ENCODE measurements at regions not wholly inside any gene's neighbourhood (a gene's known extent, or its start where the extent isn't known, plus 50 kb on each side); places are given as distances from the start of the nearest gene placed in this dataset.

DNA sequence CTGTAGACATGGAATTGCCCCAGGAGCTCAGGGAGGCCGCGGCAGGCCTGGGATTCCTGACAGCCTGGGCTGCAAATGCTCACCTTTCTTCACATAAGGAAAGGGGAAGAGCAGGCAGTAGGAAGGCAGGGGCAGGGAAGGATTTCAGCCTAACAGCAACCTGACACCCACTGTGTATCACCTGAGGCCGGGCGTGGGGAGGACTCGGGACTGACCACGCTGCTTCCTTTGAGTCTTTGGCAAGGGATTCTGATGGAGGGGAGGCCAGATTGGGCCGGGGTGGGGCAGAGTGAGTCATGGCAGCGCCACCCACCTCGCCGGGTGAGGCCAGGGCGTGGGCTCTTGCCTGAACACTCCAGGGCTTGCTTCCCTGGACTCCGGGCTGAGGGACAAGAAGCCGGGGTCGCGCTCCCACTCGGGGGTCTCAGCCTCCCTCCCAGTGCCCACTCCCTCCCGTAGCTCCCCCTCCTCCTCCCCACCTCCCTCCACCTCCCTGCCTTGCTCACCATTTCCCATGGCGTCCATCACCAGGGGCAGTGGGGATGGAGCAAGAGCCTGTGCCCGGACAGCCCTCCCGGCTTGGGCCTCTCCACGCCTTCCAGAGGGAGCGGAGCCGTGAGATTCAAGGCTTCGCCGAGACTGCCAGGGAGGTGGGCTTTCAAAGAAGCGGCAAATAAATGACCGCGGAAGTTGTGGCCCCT, 247.9 kb upstream of the RTL1 start:
- DNase-seq, result no peak

DNA sequence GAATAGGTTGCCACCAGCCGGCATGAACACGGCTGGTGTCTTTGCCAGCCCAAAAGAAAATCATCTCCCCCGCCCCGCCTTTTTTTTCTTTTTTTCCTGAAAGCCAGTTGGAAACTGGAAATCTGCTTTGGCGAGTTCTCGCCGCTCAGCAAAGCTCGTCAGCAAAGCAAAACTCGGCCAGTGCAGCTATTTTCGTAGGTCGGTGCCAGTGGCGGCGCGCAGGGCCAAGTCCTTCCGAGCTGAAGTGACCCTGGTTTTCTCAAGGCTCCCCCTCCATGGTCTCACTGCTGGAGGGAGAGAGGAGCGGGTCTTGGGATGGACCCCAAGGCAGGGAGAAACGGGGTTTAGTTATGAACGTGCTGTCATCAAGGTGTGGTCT, 248.4 kb upstream of the RTL1 start:
- no peak for DNase-seq

DNA sequence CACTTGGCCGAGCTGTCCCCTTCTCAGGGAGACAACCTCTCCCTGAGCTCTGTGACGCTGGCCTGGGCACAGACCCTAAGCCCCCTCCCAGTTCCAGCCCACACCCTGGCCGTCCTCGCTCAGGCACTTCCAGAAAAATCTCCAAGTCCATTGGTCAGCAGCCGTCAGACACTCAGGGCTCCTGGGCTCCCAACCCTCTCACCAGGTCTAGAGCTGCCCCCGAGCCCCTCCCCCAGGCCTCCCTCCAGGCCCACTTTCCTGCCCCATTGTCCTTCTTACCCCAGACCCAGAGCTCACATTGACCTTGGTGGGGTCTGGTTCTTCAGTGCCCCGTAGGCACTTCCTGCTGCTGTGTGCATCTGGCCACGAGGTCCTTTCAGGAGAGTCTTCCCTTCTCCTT, 249.3 kb upstream of the RTL1 start:
- DNase-seq, result no peak

- DNase-seq, result no peak
These were observed 250.2 kb upstream of the RTL1 start for GRCh38 chr14:101153691-101154090.

- no peak for DNase-seq
These were observed 252.1 kb upstream of the RTL1 start for GRCh38 chr14:101155575-101155974.

- no peak for DNase-seq
These were observed 263.9 kb upstream of the RTL1 start for GRCh38 chr14:101167428-101167827.

DNA sequence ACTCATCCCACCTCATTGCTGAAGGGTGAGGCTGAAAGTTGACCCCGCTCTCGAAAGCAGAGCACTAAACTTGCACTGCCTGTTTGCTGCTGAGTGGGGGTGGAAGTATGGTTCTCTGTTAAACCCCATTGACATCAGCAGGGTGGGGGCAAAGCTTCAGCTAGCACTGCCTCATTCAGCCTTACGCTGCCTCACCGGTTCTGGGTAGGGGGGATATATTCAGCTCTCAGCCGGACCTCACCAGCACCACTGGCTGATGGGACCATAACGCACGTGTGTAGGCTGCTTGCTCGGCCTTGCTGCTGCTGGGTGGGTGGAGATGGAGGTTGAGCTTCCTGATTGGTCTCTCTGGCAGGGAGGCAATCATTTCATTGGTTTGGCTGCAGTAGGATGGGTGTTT, 265.7 kb upstream of the RTL1 start:
- no peak for DNase-seq

- DNase-seq, result no peak
These were observed 268.1 kb upstream of the RTL1 start for GRCh38 chr14:101171650-101172049.

- no peak for DNase-seq
These were observed 270.4 kb upstream of the RTL1 start for GRCh38 chr14:101173698-101174521.

- no peak for DNase-seq
These were observed 271.0 kb upstream of the RTL1 start for GRCh38 chr14:101174522-101174838.

DNA sequence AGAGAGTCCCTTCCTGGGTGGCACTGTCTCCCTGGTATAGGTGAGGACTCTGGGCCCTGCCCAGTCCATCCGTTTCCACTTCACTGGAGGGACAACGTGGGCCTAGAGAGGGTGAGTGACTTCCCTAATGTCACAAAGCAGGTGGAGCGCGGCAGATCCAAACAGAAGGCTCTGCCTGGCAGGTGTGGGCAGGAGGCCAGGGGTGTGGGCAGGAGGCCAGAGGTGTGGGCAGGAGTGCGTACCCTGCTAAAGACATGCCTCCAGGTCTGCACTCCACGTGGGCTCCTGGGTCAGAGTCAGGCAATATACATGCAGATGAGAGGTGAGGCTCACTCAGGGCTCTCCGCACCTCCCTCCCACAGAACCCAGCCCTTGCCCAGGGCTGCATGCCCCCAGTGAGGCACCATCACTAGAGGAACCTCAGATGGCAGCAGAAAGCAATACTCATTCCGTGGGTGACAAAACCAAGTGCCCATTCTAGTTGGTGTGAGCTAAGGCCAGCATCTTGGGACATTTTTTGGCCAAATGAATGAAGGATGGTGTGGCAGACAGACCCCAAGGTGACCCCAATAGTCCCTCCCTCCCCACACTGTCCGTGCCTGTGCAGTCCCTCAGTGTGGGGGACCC, 271.6 kb upstream of the RTL1 start:
- DNase-seq, result no peak

- DNase-seq, result no peak
These were observed 272.4 kb upstream of the RTL1 start for GRCh38 chr14:101175731-101176534.

DNA sequence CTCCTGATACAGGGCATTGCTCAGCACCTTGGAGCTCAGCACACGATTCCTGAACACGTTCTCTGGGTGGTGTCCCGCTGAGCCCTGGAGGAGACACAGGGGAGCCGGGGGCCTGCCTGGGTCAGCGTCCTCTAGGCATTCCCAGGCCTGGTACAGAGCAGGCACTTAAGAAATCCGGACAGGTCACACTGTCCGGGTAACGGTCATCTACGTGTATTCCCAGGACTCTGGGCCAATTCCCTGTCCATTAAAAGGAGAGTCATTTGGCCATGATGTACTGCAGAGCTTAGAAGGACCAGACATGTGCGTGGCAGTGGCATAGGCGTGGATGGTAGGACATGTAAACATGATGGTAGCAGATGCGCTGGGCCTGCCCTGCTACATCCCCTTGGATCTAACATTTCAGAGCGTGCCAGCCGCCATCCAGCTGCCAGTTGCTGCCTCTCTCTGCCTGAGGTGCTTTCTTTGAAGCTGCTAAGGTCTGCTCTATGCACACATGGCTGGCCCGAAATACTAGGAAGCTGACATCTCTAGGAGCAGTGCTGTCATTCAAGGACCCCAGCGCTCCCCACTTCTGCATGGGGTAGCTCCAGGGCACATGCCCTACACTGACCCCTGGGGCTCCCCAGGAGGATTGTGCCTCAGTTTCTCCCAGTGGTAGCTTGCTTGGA, 273.1 kb upstream of the RTL1 start:
- no peak for DNase-seq

DNA sequence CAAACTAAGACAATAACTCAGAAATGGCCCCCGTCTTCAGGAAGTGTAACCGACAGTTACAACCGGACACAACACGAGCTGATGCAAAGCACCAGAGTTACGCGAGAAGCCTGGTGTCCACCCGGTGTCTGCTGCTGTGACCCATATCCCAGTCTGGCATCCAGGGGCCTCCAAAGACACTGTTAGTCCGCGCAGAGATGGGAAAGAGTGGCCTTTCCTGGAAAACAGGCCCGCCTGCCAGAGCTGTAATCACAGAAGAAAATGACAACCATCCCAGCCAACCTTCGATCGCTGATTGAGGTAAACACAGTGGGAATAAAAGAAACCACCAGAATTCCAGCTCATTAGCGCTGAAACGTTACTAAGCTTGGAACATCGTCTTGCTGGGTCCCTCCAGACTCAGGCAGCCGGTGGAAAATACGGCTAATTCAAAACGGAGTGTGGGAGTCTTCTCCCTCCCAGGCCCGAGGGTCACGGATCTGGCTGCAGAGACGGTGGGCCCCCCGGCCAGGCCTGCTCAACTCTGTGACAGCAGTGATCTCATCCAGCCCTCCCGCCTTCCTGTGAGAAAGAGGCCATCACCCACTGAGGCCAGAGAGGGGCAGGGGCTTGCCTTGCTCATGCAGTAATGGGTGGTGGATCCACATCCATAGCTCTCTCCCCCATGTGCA, 273.9 kb upstream of the RTL1 start:
- no peak for DNase-seq

DNA sequence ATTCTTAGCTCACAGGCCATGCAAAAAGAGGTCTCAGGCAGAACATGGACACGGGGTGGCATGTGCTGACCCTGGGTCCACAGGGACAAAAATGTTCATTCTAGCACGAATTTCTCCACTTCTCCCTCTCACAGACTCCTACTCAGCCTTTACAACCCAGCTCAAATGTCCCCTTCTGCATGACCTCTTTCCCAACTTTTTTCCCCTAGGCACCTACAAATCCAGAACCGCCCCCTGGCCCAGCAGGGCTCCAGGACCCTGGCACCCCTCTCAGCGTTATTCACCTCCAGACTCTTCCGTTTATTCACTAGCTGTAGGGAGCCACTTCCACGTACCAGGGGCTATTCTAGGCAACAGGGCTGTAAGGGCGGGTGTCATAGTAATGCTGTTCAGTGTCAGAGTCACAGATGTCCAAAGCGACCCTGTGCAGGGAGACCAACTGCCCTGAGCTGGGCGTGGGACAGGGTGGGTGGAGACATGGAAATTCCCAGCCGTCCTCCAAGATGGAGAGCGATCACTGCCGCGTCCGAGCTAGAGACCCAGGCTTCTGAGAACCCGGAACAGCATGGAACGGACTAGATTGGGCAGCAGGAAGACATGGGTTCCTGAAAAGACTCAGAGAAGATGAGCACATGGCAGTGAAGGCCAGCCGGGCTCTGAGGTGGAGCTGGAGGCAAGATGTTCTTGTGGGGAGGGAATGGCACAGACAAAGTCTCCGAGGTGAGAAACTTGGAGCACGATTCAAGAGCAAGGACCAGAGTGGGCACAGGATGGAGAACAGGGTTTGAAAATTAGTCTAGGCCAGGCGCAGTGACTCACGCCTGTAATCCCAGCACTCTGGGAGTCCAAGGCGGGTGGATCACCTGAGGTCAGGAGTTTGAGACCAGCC, 274.9 kb upstream of the RTL1 start:
- DNase-seq, result no peak

GRCh38 chr14:101179691-101180211, 276.2 kb upstream of the RTL1 start:
- DNase-seq, result no peak

GRCh38 chr14:101181446-101182313, 278.2 kb upstream of the RTL1 start:
- DNase-seq, result no peak

- DNase-seq, result no peak
These were observed 279.0 kb upstream of the RTL1 start for GRCh38 chr14:101182476-101182875.

DNA sequence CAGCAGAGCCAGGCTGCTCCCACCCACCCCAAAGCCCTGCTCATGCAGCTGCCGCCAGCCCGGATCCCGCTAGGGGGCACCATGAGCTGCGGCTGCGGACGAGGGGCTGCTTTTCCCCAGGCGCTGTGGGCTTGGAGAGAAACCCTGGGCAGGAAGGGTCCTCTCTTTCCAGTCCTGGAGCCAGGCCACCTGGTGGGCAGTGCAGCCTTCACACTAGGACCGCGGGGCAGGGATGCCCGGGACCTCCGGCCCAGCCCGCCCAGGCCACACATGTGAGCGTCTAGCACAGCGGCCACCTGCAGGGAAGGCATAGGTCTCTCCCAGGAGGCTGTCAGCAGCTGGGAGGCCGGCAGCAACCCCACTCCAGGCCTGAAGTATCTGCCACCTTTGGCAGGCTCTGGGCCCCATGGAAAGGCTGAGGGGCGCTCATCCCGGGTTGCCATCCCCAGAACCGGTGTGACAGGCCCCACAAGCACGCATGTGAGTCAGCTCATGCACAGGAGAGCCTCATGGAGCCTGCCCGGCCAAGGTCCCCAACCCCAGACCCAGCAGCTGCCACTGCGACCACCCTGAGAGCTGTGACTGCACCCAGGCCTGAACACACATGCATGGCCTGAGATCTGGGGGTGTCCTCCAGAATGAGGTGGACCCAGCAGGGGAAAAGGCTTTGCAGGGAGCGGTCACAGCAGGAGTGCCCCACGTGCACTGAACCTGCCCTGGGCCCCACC, 280.0 kb upstream of the RTL1 start:
- DNase-seq, result no peak

All from CD4-positive, alpha-beta T cell treated with Interleukin-4 for 1 hour (primary cell).